Panc1 (cell line): ENCODE measurements at regions not wholly inside any gene's neighbourhood (a gene's known extent, or its start where the extent isn't known, plus 50 kb on each side); places are given as distances from the start of the nearest gene placed in this dataset.

Experiments
- ATAC-seq: fragments of 200-7000 bp; cut with Tn5 transposase; 2 replicates; pipeline ENCODE4 v1.9.1; 2020; ENCODE audit warnings: mild to moderate bottlenecking, moderate library complexity
- BruUV-seq: library from RNA; stranded (reverse); fragments of 400-500 nt; replicated peaks from 2 replicates; lab custom pipeline; 2021; lab: Mats Ljungman, UMichigan
- CTCF ChIA-PET: fragments of 300-600 bp; sonication (Branson Sonifier 250); formaldehyde crosslinking; loops from one replicate; lab custom pipeline; 2022; ENCODE audit warnings: antibody characterized with exemption; lab: Charles Lee
- POLR2A ChIA-PET: fragments of 300-600 bp; sonication (Branson Sonifier 250); formaldehyde crosslinking; loops from one replicate; lab custom pipeline; 2022; ENCODE audit warnings: antibody characterized with exemption; lab: Charles Lee
- DNase-seq: peaks from one replicate; pipeline ENCODE4 v3.0.0-alpha.2; 2010; ENCODE audit warnings: low read depth, low spot score
- H3K27ac ChIP-seq: 2 replicates; pipeline ENCODE4 v1.5.1; 2011; ENCODE audit warnings: mild to moderate bottlenecking, low read length, inconsistent platforms
- H3K27me3 ChIP-seq: fragments of 200-500 bp; sonication (Bioruptor generic); 2 replicates; pipeline ENCODE4 v1.6.0; 2014; ENCODE audit warnings: low read length, inconsistent platforms; ENCODE audit not compliant: control insufficient read depth, insufficient read depth
- H3K36me3 ChIP-seq: fragments of 200-500 bp; sonication (Bioruptor generic); 2 replicates; pipeline ENCODE4 v1.5.1; 2014; ENCODE audit warnings: inconsistent platforms, mild to moderate bottlenecking, low read length, moderate library complexity; ENCODE audit not compliant: control insufficient read depth, insufficient read depth
- H3K4me1 ChIP-seq: 2 replicates; pipeline ENCODE4 v1.5.1; 2011; ENCODE audit warnings: inconsistent platforms, mild to moderate bottlenecking, low read length, moderate library complexity; ENCODE audit not compliant: control insufficient read depth, insufficient read depth
- H3K4me3 ChIP-seq, 2 experiments: 2 replicates each; pipeline ENCODE4 v1.5.1; 2011 to 2012; ENCODE audit warnings: low read depth in 2 of 2, low read length in 2 of 2, mild to moderate bottlenecking in 2 of 2, inconsistent platforms in 1 of 2, moderate library complexity in 1 of 2
- H3K9me3 ChIP-seq: fragments of 200-500 bp; sonication (Bioruptor generic); 2 replicates; pipeline ENCODE4 v1.5.1; 2014; ENCODE audit warnings: low read depth, mild to moderate bottlenecking, inconsistent platforms, low read length, moderate library complexity; ENCODE audit not compliant: control insufficient read depth, insufficient read depth
- POLR2AphosphoS5 ChIP-seq: IDR thresholded peaks from 2 replicates; pipeline ENCODE4 v1.6.1; 2012; ENCODE audit warnings: mild to moderate bottlenecking, low read depth, low read length, moderate library complexity
- REST ChIP-seq, 2 experiments: IDR thresholded peaks; 2 replicates each; pipeline ENCODE4 v1.6.1; 2011 to 2012; ENCODE audit warnings: low read depth in 2 of 2, control low read depth in 1 of 2, low read length in 1 of 2, mild to moderate bottlenecking in 1 of 2, moderate library complexity in 1 of 2; ENCODE audit not compliant: insufficient read depth in 1 of 2
- SIN3A ChIP-seq: IDR thresholded peaks from 2 replicates; pipeline ENCODE4 v1.6.1; 2012; ENCODE audit warnings: low read depth, mild to moderate bottlenecking, low read length, moderate library complexity, borderline replicate concordance; ENCODE audit not compliant: insufficient read depth
- TCF7L2 ChIP-seq: IDR thresholded peaks from 2 replicates; pipeline ENCODE4 v1.6.1; 2011; ENCODE audit warnings: mild to moderate bottlenecking, low read depth, low read length, inconsistent platforms
- in situ Hi-C: cut with HindIII; loops from 2 replicates; pipeline ENCODE4 v1.10.0; 2016; ENCODE audit warnings: low sequenced_read_pairs, low pct_unique_long_range_greater_than_20kb
- intact Hi-C: fragments of 100-400 bp; cut with micrococcal nuclease; formaldehyde crosslinking; loops from one replicate; pipeline ENCODE4 v1.10.0; 2022; ENCODE audit not compliant: unreplicated experiment
- TF ChIP-seq, protein P1 (sequence below): fragments of 450-650 bp; IDR thresholded peaks from 2 replicates; pipeline ENCODE4 v1.5.1; 2017; ENCODE audit warnings: mild to moderate bottlenecking

- intact Hi-C loops (no loop called here), in situ Hi-C loops (no loop called here)
- ChIA-PET POLR2A (no interaction called here), CTCF (no interaction called here)
- no peaks in the 10 kb centered on the region for H3K36me3 ChIP-seq
- no peak for ATAC-seq
- H3K9me3 ChIP-seq, result no peaks in the 10 kb centered on the region
- no peak overlapping the region for H3K4me3 ChIP-seq
- BruUV-seq, result no TSS peak
- H3K27me3 ChIP-seq, result no peaks in the 10 kb centered on the region
- no peak overlapping the region for H3K27ac ChIP-seq
- no peaks in the 10 kb centered on the region for H3K4me1 ChIP-seq
- TF ChIP-seq POLR2AphosphoS5, result no peak
- TF ChIP-seq REST (IDR thresholded peaks at IDR 0.05; ENCODE audit: insufficient read depth in 1 of 2, low read depth in 2 of 2, low read length in 1 of 2), result no peak
- TF ChIP-seq, protein P1, sequence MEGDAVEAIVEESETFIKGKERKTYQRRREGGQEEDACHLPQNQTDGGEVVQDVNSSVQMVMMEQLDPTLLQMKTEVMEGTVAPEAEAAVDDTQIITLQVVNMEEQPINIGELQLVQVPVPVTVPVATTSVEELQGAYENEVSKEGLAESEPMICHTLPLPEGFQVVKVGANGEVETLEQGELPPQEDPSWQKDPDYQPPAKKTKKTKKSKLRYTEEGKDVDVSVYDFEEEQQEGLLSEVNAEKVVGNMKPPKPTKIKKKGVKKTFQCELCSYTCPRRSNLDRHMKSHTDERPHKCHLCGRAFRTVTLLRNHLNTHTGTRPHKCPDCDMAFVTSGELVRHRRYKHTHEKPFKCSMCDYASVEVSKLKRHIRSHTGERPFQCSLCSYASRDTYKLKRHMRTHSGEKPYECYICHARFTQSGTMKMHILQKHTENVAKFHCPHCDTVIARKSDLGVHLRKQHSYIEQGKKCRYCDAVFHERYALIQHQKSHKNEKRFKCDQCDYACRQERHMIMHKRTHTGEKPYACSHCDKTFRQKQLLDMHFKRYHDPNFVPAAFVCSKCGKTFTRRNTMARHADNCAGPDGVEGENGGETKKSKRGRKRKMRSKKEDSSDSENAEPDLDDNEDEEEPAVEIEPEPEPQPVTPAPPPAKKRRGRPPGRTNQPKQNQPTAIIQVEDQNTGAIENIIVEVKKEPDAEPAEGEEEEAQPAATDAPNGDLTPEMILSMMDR, result no peak
- TF ChIP-seq TCF7L2, result no peak
- DNase-seq, result no peak
Observed at GRCh38 chr4:123162859-123163258, 233.7 kb upstream of the SPRY1 start.

DNA sequence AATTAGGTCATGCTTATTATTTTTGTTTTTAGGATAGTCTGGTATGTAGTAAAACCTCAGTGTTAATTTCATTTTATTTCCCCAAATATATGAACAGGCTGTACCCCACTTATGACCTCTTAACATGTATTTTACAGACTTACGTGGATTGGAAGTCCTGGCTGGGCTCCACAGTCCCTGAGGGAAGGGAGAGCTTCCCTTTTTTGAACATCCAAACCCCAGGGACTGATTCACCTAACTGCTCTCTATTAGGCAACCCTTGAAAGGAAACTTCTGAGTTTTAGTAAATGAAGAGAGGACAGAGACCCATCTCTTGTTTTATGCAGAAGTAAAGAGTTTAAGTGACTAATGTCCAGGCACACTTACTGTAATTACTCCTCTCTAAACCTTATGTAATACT lies 233.1 kb upstream of the SPRY1 start:
- DNase-seq (no peak), ATAC-seq (no peak)
- no TSS peak for BruUV-seq
- in situ Hi-C loops (no loop called here), intact Hi-C loops (no loop called here)
- TF ChIP-seq POLR2AphosphoS5 (no peak), SIN3A (no peak), TCF7L2 (no peak), REST (IDR thresholded peaks at IDR 0.05; ENCODE audit: insufficient read depth in 1 of 2, low read depth in 2 of 2, low read length in 1 of 2) (no peak)
- TF ChIP-seq, protein P1, result no peak
- Histone ChIP-seq H3K4me1 (no peaks in the 10 kb centered on the region; the same call in 1 of the 2 replicates), H3K4me3 (no peak overlapping the region), H3K27me3 (no peaks in the 10 kb centered on the region), H3K36me3 (no peaks in the 10 kb centered on the region), H3K27ac (no peak overlapping the region), H3K9me3 (no peaks in the 10 kb centered on the region)
- ChIA-PET CTCF (no interaction called here), POLR2A (no interaction called here)
